ENCODE measurements at regions not wholly inside any gene's neighbourhood (a gene's known extent, or its start where the extent isn't known, plus 50 kb on each side); places are given as distances from the start of the nearest gene placed in this dataset.

DNA sequence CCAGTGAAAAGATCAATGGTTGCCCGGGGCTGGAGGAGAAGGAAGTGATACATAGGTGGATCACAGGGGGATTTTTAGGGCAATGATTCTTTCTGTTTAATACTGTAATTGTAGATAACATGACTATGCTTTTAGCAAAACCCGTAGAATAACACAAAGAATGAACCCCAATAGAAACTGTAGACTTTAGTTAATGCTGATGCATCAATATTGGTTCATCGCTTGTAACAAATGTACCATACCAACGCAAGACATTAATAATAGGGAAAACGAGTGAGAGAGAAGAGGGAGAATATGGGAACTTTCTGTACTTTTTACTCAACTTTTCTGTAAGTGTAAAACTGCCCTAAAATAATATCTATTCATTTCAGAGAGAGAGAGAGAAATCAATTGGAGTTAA is 383.3 kb upstream of the ATP11B start:
- DNase-seq (ENCODE audit: extremely low read depth, insufficient read length) = no peak
- TF ChIP-seq, protein P1, sequence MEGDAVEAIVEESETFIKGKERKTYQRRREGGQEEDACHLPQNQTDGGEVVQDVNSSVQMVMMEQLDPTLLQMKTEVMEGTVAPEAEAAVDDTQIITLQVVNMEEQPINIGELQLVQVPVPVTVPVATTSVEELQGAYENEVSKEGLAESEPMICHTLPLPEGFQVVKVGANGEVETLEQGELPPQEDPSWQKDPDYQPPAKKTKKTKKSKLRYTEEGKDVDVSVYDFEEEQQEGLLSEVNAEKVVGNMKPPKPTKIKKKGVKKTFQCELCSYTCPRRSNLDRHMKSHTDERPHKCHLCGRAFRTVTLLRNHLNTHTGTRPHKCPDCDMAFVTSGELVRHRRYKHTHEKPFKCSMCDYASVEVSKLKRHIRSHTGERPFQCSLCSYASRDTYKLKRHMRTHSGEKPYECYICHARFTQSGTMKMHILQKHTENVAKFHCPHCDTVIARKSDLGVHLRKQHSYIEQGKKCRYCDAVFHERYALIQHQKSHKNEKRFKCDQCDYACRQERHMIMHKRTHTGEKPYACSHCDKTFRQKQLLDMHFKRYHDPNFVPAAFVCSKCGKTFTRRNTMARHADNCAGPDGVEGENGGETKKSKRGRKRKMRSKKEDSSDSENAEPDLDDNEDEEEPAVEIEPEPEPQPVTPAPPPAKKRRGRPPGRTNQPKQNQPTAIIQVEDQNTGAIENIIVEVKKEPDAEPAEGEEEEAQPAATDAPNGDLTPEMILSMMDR (IDR thresholded peaks at IDR 0.05; ENCODE audit: insufficient read depth, low read length, poor library complexity, severe bottlenecking) = no peak
- Histone ChIP-seq H3K4me3 (replicated peaks; ENCODE audit: low read depth, low read length) (no peak overlapping the region), H3K27me3 (replicated peaks; ENCODE audit: control insufficient read depth, insufficient read depth, low read length) (peaks cover 2% of the 10 kb centered on the region; the same call in 1 of the 2 replicates), H3K36me3 (ENCODE audit: control insufficient read depth, insufficient read depth, low read length) (no peaks in the 10 kb centered on the region)

DNA sequence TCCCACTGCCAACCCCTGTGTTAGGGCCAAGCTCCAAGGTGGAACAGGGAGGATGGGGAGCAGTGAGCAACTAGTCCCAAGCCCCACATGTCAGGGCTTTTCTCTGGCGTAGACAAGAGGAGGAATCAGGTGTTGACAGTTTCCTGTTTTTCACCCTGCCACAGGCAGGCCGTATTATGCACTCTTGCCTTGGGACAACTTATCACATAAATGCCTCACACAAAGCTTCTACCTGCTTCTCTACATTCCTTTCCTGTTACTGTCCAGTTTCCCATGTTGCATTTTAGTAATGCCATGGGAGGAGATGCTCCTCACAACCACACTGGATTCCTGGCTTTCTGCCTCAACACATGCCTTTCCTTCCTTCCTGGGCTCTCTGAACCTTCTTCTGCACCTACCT is 381.2 kb upstream of the ATP11B start:
- TF ChIP-seq, protein P1 (IDR thresholded peaks at IDR 0.05; ENCODE audit: insufficient read depth, low read length, poor library complexity, severe bottlenecking) = no peak
- peaks cover 2% of the 10 kb centered on the region; the same call in 1 of the 2 replicates for H3K27me3 ChIP-seq (replicated peaks; ENCODE audit: control insufficient read depth, insufficient read depth, low read length)
- H3K36me3 ChIP-seq (ENCODE audit: control insufficient read depth, insufficient read depth, low read length) = no peaks in the 10 kb centered on the region
- DNase-seq (ENCODE audit: extremely low read depth, insufficient read length) = no peak
- no peak overlapping the region for H3K4me3 ChIP-seq (replicated peaks; ENCODE audit: low read depth, low read length)

DNA sequence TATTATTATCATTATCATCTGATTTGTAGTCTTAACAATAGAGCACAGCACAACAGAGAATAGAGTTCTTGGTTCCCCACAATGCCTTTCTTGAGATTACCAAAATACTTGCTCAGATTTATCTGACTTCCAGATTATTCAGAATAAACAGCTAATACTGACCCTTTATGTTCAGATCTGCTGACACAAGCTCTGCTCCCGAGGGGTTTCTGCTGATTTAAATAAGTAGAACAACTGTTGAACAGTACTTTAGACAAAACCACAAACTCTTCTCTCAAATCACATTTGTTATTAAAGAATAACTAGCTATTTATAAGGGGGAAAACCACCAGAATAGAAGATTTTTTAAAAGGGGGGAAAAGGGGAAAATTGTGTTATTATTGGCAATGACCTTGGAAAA is 380.2 kb upstream of the ATP11B start:
- TF ChIP-seq, protein P1 (IDR thresholded peaks at IDR 0.05; ENCODE audit: insufficient read depth, low read length, poor library complexity, severe bottlenecking) = no peak
- no peak overlapping the region for H3K4me3 ChIP-seq (replicated peaks; ENCODE audit: low read depth, low read length)
- H3K27me3 ChIP-seq (replicated peaks; ENCODE audit: control insufficient read depth, insufficient read depth, low read length) = peaks cover 2% of the 10 kb centered on the region; the same call in 1 of the 2 replicates
- DNase-seq (ENCODE audit: extremely low read depth, insufficient read length) = no peak
- no peaks in the 10 kb centered on the region for H3K36me3 ChIP-seq (ENCODE audit: control insufficient read depth, insufficient read depth, low read length)

DNA sequence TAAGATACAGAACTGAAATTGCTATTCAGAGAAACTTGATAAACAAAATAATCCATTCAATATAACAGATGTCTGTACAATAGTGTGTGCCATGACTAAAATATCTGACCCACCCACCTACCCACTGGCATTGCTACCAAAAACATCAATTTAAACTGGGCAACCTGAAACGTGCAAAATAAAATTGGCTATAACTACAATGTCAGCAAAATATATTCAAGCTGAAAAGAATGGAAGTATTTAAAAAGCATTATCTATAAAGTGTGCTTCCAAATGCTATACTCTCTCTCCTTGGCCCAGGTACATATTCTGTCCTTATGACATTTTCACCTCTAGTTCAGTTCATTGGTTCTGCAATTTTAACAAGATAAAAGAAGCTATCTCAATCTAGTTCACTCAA is 379.6 kb upstream of the ATP11B start:
- TF ChIP-seq, protein P1 (IDR thresholded peaks at IDR 0.05; ENCODE audit: insufficient read depth, low read length, poor library complexity, severe bottlenecking) = no peak
- no peak for DNase-seq (ENCODE audit: extremely low read depth, insufficient read length)
- H3K27me3 ChIP-seq (replicated peaks; ENCODE audit: control insufficient read depth, insufficient read depth, low read length) = peaks cover 2% of the 10 kb centered on the region; the same call in 1 of the 2 replicates
- no peaks in the 10 kb centered on the region for H3K36me3 ChIP-seq (ENCODE audit: control insufficient read depth, insufficient read depth, low read length)
- H3K4me3 ChIP-seq (replicated peaks; ENCODE audit: low read depth, low read length) = no peak overlapping the region

DNA sequence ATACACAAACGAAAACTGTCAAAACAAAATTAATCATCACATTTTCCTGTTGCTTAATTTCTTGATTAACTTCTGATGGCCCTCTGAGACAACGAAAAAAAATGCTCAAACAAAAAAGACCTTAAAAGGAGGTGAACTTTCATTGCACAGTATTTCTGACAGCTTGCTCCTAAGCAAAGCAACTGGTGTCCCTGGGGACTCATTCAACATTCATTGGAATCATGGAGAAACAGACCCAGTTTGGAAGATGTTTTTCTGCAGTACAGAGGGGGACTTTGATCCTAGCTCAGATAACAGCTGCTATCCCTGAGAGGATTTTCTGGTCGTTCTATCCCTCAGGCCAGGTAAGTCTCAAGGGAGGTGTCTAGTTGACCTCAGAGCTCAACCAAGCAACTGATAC is 378.7 kb upstream of the ATP11B start:
- DNase-seq (ENCODE audit: extremely low read depth, insufficient read length) = no peak
- H3K27me3 ChIP-seq (replicated peaks; ENCODE audit: control insufficient read depth, insufficient read depth, low read length) = peaks cover 2% of the 10 kb centered on the region; the same call in 1 of the 2 replicates
- no peaks in the 10 kb centered on the region for H3K36me3 ChIP-seq (ENCODE audit: control insufficient read depth, insufficient read depth, low read length)
- TF ChIP-seq, protein P1 (IDR thresholded peaks at IDR 0.05; ENCODE audit: insufficient read depth, low read length, poor library complexity, severe bottlenecking) = no peak
- H3K4me3 ChIP-seq (replicated peaks; ENCODE audit: low read depth, low read length) = no peak overlapping the region

DNA sequence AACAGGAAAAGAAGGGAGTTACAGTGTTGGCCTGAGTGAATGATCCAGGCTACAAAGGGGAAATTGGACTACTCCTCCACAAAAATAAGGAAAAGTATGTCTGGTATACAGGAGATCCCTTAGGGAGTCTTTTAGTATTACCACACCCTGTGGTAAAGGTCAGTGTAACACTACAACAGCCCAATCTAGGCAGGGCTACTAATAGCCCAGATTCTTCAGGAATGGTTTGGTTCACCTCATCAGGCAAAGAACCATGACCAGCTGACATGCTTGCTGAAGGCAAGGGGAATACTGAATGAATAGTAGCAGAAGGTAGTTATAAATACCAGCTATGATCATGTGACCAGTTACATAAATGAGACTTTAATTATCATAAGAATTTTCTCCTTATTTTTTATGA is 372.6 kb upstream of the ATP11B start:
- no peak overlapping the region for H3K4me3 ChIP-seq (replicated peaks; ENCODE audit: low read depth, low read length)
- TF ChIP-seq, protein P1 (IDR thresholded peaks at IDR 0.05; ENCODE audit: insufficient read depth, low read length, poor library complexity, severe bottlenecking) = no peak
- H3K36me3 ChIP-seq (ENCODE audit: control insufficient read depth, insufficient read depth, low read length) = no peaks in the 10 kb centered on the region
- no peak for DNase-seq (ENCODE audit: extremely low read depth, insufficient read length)
- no peaks in the 10 kb centered on the region for H3K27me3 ChIP-seq (replicated peaks; ENCODE audit: control insufficient read depth, insufficient read depth, low read length)
